Ovary (tissue), 3 donors: ENCODE measurements at regions not wholly inside any gene's neighbourhood (a gene's known extent, or its start where the extent isn't known, plus 50 kb on each side); places are given as distances from the start of the nearest gene placed in this dataset.

Source experiments
- EP300 ChIP-seq: sonication (generic); formaldehyde crosslinking; IDR thresholded peaks from one replicate; pipeline ENCODE4 v1.6.1; 2017; ENCODE audit warnings: antibody characterized with exemption
- POLR2A ChIP-seq: fragments of 450-650 bp; IDR thresholded peaks from one replicate; pipeline ENCODE4 v1.6.1; 2017; ENCODE audit warnings: antibody characterized with exemption, mild to moderate bottlenecking, moderate library complexity
- TF ChIP-seq, protein P1 (sequence below), 3 donors: fragments of 450-650 bp in 2 of 3; fragments of 200-600 bp in 1 of 3; IDR thresholded peaks; one replicate each; pipeline versions ENCODE4 v1.5.1 to v1.8.0; 2016 to 2022; ENCODE audit warnings: antibody characterized with exemption in 3 of 3, mild to moderate bottlenecking in 1 of 3
- donor health status: DM: no; HTN: no; CAD: no.

DNA sequence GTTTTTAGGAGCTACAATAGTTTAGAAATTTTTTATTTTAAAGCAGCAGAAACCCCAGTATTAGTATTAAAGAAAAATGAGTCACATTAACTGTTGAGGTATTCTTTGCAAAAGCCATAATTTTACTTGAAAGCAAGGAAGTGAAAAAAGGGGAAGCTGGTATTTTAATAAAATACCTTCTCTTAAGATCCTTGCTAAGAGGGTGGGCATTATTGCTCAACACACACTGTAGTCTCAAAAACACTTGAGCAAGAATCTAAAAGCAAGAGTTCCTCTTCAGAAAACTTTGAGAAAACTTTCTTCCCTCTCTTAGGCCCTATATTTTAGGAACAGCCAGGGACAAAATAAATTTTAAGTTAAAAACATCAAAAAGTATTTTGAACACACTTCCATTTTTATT lies 259.4 kb upstream of the DIAPH2 start:
- TF ChIP-seq, protein P1, sequence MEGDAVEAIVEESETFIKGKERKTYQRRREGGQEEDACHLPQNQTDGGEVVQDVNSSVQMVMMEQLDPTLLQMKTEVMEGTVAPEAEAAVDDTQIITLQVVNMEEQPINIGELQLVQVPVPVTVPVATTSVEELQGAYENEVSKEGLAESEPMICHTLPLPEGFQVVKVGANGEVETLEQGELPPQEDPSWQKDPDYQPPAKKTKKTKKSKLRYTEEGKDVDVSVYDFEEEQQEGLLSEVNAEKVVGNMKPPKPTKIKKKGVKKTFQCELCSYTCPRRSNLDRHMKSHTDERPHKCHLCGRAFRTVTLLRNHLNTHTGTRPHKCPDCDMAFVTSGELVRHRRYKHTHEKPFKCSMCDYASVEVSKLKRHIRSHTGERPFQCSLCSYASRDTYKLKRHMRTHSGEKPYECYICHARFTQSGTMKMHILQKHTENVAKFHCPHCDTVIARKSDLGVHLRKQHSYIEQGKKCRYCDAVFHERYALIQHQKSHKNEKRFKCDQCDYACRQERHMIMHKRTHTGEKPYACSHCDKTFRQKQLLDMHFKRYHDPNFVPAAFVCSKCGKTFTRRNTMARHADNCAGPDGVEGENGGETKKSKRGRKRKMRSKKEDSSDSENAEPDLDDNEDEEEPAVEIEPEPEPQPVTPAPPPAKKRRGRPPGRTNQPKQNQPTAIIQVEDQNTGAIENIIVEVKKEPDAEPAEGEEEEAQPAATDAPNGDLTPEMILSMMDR (IDR thresholded peaks at IDR 0.05): no peak
- TF ChIP-seq EP300 (no peak), POLR2A (no peak)
